CD4-positive, alpha-beta T cell (primary cell): ENCODE measurements at regions not wholly inside any gene's neighbourhood (a gene's known extent, or its start where the extent isn't known, plus 50 kb on each side); places are given as distances from the start of the nearest gene placed in this dataset.

Experiments used
- ATAC-seq: fragments of 200-7000 bp; cut with Tn5 transposase; one replicate; pipeline ENCODE4 v1.10.0; 2022; ENCODE audit warnings: mild to moderate bottlenecking; ENCODE audit not compliant: poor library complexity
- CTCF ChIA-PET: fragments of 350-600 bp; sonication (Branson Sonifier 250); formaldehyde crosslinking; loops from one replicate; lab custom pipeline; 2021; ENCODE audit warnings: antibody characterized with exemption, inconsistent platforms; lab: Charles Lee
- POLR2A ChIA-PET: fragments of 350-600 bp; sonication (Branson Sonifier 250); formaldehyde crosslinking; loops from one replicate; lab custom pipeline; 2021; ENCODE audit warnings: antibody characterized with exemption, inconsistent platforms; lab: Charles Lee
- DNase-seq, 14 experiments: peaks; one replicate each; pipeline ENCODE4 v3.0.0-alpha.2; 2013 to 2020; ENCODE audit warnings: mixed read lengths in 2 of 14
- H3K27ac ChIP-seq, 2 donors: one replicate each; pipeline versions ENCODE4 v1.5.1 to v1.7.0; 2013; ENCODE audit warnings: low read length in 2 of 2, low read depth in 1 of 2, mild to moderate bottlenecking in 1 of 2
- H3K27me3 ChIP-seq, 2 experiments: 1 replicate in 1 of 2; 2 replicates in 1 of 2; pipeline versions ENCODE4 v1.6.1 to v1.7.0; 2013; ENCODE audit warnings: low read length in 2 of 2, control low read depth in 1 of 2, mild to moderate bottlenecking in 1 of 2, moderate library complexity in 1 of 2; ENCODE audit not compliant: insufficient read depth in 2 of 2, control insufficient read depth in 1 of 2
- H3K36me3 ChIP-seq: one replicate; pipeline ENCODE4 v1.6.1; 2013; ENCODE audit warnings: low read length, control low read depth; ENCODE audit not compliant: insufficient read depth
- H3K4me1 ChIP-seq: one replicate; pipeline ENCODE4 v1.6.1; 2013; ENCODE audit warnings: low read length, control low read depth; ENCODE audit not compliant: insufficient read depth
- H3K4me3 ChIP-seq: one replicate; pipeline ENCODE4 v1.5.1; 2013; ENCODE audit warnings: mild to moderate bottlenecking, low read length, moderate library complexity
- H3K9me3 ChIP-seq, 2 experiments: 1 replicate in 1 of 2; 2 replicates in 1 of 2; pipeline versions ENCODE4 v1.6.1 to v1.7.0; 2013; ENCODE audit warnings: low read length in 2 of 2, mild to moderate bottlenecking in 2 of 2, control low read depth in 1 of 2, moderate library complexity in 1 of 2; ENCODE audit not compliant: control insufficient read depth in 1 of 2, insufficient read depth in 1 of 2
- H3K27ac Mint-ChIP-seq: one replicate; pipeline ENCODE4 v1.8.0; 2020; ENCODE audit warnings: mixed read lengths
- H3K27me3 Mint-ChIP-seq: one replicate; pipeline ENCODE4 v1.8.0; 2021; ENCODE audit warnings: mixed read lengths
- H3K36me3 Mint-ChIP-seq: one replicate; pipeline ENCODE4 v1.8.0; 2021; ENCODE audit warnings: low read depth, mixed read lengths
- H3K4me1 Mint-ChIP-seq: one replicate; pipeline ENCODE4 v1.8.0; 2021; ENCODE audit warnings: low read depth, mixed read lengths
- H3K4me3 Mint-ChIP-seq: one replicate; pipeline ENCODE4 v1.8.0; 2020; ENCODE audit warnings: mild to moderate bottlenecking, mixed read lengths
- H3K9me3 Mint-ChIP-seq: one replicate; pipeline ENCODE4 v1.8.0; 2020; ENCODE audit warnings: mixed read lengths
- intact Hi-C, 2 experiments: fragments of 100-400 bp; cut with DNase I in 1 of 2; cut with micrococcal nuclease in 1 of 2; formaldehyde crosslinking; loops; one replicate each; pipeline versions ENCODE4 v1.15.1 to v1.9.0; 2023 to 2025; cut with DNase I, micrococcal nuclease
- TF ChIP-seq, protein P1 (sequence below): fragments of 200-600 bp; IDR thresholded peaks from one replicate; pipeline ENCODE4 v1.8.0; 2022; ENCODE audit warnings: antibody characterized with exemption, mild to moderate bottlenecking

DNA sequence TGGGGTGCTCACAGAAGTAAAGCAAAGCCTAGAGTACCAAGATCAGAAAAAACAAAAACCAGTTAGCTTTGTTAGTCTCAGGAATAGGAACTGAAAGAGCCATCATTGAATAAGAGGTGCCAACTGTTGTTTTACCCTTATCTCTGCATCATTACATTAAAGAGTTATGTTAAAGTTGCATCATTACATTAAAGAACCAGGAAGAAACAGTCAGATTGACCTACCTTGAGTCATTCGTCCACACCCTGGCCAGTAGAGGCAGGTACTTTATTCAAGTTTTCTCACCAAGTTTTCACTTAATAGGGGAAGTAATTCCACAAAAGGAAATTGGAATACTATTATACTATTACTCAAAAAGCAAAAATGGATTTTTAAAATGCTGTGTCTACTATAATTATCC lies 121.7 kb upstream of the CNOT2 start:
- Histone ChIP-seq H3K27me3 (no peaks in the 10 kb centered on the region), H3K36me3 (no peaks in the 10 kb centered on the region), H3K27ac (no peak overlapping the region), H3K9me3 (no peaks in the 10 kb centered on the region), H3K4me1 (no peaks in the 10 kb centered on the region), H3K4me3 (no peak overlapping the region)
- Mint-ChIP-seq H3K27me3 (peaks cover 7% of the 10 kb centered on the region), H3K36me3 (no peaks in the 10 kb centered on the region), H3K27ac (no peak overlapping the region), H3K4me1 (no peaks in the 10 kb centered on the region), H3K4me3 (no peak overlapping the region), H3K9me3 (no peaks in the 10 kb centered on the region)
- ChIA-PET CTCF (no interaction called here), POLR2A (no interaction called here)
- TF ChIP-seq, protein P1, sequence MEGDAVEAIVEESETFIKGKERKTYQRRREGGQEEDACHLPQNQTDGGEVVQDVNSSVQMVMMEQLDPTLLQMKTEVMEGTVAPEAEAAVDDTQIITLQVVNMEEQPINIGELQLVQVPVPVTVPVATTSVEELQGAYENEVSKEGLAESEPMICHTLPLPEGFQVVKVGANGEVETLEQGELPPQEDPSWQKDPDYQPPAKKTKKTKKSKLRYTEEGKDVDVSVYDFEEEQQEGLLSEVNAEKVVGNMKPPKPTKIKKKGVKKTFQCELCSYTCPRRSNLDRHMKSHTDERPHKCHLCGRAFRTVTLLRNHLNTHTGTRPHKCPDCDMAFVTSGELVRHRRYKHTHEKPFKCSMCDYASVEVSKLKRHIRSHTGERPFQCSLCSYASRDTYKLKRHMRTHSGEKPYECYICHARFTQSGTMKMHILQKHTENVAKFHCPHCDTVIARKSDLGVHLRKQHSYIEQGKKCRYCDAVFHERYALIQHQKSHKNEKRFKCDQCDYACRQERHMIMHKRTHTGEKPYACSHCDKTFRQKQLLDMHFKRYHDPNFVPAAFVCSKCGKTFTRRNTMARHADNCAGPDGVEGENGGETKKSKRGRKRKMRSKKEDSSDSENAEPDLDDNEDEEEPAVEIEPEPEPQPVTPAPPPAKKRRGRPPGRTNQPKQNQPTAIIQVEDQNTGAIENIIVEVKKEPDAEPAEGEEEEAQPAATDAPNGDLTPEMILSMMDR, result no peak
- ATAC-seq, result no peak
- no peak for DNase-seq
- intact Hi-C loops, result no loop called here

DNA sequence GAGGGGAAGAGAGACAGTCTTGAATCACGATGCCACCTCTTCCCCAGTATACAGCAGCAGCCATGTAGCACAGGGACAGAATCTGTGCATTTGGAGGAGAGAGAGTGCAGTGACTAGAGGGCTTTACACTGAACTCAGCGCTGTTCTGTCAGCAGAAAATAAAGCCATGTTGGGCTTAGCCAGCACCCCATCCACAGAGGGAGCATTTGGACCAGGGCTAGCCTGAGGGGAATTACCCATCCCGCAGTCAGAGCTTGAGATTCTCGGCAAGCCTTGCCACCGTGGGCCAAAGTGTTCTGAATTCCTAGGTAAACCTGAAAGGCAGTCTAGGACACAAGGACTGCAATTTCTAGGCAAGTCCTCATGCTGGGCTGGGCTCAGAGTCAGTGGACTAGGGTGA lies 120.4 kb upstream of the CNOT2 start:
- Mint-ChIP-seq H3K36me3 (no peaks in the 10 kb centered on the region), H3K4me1 (no peaks in the 10 kb centered on the region), H3K27me3 (peaks cover 7% of the 10 kb centered on the region), H3K4me3 (no peak overlapping the region), H3K9me3 (no peaks in the 10 kb centered on the region), H3K27ac (no peak overlapping the region)
- Histone ChIP-seq H3K27me3 (no peaks in the 10 kb centered on the region), H3K36me3 (no peaks in the 10 kb centered on the region), H3K4me1 (no peaks in the 10 kb centered on the region), H3K27ac (no peak overlapping the region), H3K4me3 (no peak overlapping the region), H3K9me3 (no peaks in the 10 kb centered on the region)
- POLR2A ChIA-PET, result no interaction called here
- DNase-seq (no peak), ATAC-seq (no peak)
- CTCF ChIA-PET, result no interaction called here
- TF ChIP-seq, protein P1, result no peak
- intact Hi-C loops, result no loop called here

DNA sequence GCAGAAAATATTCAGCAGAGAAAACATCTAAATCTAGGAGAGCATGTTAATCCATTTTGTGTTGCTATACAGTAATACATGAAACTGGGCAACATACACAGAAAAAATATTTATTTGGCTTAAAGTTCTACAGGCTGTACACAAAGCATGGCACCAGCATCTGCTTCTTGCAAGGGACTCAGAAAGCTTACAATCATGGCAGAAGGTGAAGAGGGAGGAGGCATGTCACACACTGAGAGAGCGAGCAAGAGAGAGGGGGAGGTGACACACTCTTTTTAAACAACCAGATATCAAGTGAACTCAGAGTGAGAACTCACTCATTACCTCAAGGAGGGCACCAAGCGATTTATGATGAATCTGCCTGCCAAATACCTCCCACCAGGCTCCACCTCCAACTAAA lies 94.2 kb upstream of the CNOT2 start:
- ATAC-seq (no peak), DNase-seq (no peak)
- CTCF ChIA-PET, result no interaction called here
- Mint-ChIP-seq H3K36me3 (no peaks in the 10 kb centered on the region), H3K9me3 (no peaks in the 10 kb centered on the region), H3K4me3 (no peak overlapping the region), H3K4me1 (no peaks in the 10 kb centered on the region), H3K27ac (no peak overlapping the region), H3K27me3 (peaks cover 9% of the 10 kb centered on the region)
- no peaks in the 10 kb centered on the region for H3K9me3 ChIP-seq
- TF ChIP-seq, protein P1, result no peak
- no peak overlapping the region for H3K4me3 ChIP-seq
- no peaks in the 10 kb centered on the region for H3K36me3 ChIP-seq
- no peak overlapping the region for H3K27ac ChIP-seq
- no peaks in the 10 kb centered on the region for H3K4me1 ChIP-seq
- intact Hi-C loops, result no loop called here
- POLR2A ChIA-PET, result no interaction called here
- peaks cover 0 to 4% of the 10 kb centered on the region in 2 experiments for H3K27me3 ChIP-seq
